ENCODE measurements at regions not wholly inside any gene's neighbourhood (a gene's known extent, or its start where the extent isn't known, plus 50 kb on each side); places are given as distances from the start of the nearest gene placed in this dataset.
"Not testable (repeated sequence)": the region's sequence is repeated elsewhere in the genome, so short reads cannot be mapped to it uniquely, and the experiment has no call there.

DNA sequence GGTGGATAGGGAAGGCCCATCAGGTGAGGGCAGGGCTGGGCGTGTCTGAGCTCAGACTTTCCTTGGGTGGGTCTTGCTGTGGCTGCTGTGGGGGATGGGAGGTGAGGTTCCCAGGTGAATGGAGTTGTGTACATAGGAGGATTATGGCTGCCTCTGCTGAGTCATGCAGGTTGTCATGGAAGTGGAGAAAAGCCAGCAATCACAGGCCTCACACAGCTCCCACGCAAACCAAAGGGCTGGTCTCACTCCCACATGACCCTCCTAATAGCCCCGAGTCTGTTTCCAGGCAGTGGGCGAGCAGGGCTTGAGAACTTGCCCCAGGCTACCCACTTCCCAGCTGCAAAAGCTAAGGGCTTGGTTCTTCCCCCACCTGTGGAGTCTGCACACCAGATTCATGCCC lies 149.5 kb downstream of the IPO8 start:
- Histone ChIP-seq H3K4me3 (ENCODE audit: low read length in 2 of 2) (no peak overlapping the region), H3K27ac (ENCODE audit: low read depth, low read length) (no peak overlapping the region), H3K9me3 (ENCODE audit: control insufficient read depth in 1 of 2, low read length in 2 of 2) (no peaks in the 10 kb centered on the region), H3K36me3 (ENCODE audit: insufficient read depth, low read length) (no peaks in the 10 kb centered on the region), H3K27me3 (ENCODE audit: insufficient read depth, low read length) (no peaks in the 10 kb centered on the region), H3K4me1 (ENCODE audit: insufficient read depth, low read length) (no peaks in the 10 kb centered on the region)
- intact Hi-C loops (cut with micrococcal nuclease): no loop called here
- DNase-seq: no peak
- POLR2A ChIA-PET (ENCODE audit: partially characterized antibody): no interaction called here
- peaks cover 5 to 24% (median 12%) of the 10 kb centered on the region in 8 donors for H3K9me3 Mint-ChIP-seq
- H3K27ac Mint-ChIP-seq: no peak overlapping the region
- no peaks in the 10 kb centered on the region for H3K36me3 Mint-ChIP-seq
- no peaks in the 10 kb centered on the region for H3K4me1 Mint-ChIP-seq
- CTCF ChIA-PET (ENCODE audit: partially characterized antibody): no interaction called here
- H3K27me3 Mint-ChIP-seq: peaks cover 2 to 5% of the 10 kb centered on the region in 2 donors
- H3K4me3 Mint-ChIP-seq: no peak overlapping the region

DNA sequence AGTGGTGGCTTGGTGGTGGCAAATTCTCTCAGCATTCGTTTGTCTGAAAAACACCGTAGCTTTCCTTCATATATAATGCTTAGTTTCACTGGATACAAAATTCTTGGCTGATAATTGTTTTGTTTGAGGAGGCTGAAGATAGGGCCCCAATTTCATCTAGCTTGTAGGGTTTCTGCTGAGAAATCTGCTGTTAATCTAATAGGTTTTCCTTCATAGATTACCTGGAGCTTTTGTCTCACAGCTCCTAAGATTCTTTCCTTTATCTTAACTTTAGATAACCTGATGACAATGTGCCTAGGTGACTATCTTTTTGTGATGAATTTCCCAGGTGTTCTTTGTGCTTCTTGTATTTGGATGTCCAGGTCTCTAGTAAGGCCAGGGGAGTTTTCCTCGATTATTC lies 151.0 kb downstream of the IPO8 start:
- POLR2A ChIA-PET (ENCODE audit: partially characterized antibody); intact Hi-C loops (cut with micrococcal nuclease); H3K27ac Mint-ChIP-seq; H3K9me3 ChIP-seq (ENCODE audit: control insufficient read depth in 1 of 2, low read length in 2 of 2); H3K4me1 Mint-ChIP-seq; DNase-seq; H3K4me1 ChIP-seq (ENCODE audit: insufficient read depth, low read length); H3K27ac ChIP-seq (ENCODE audit: low read depth, low read length); H3K36me3 Mint-ChIP-seq; H3K4me3 ChIP-seq (ENCODE audit: low read length in 2 of 2); H3K27me3 ChIP-seq (ENCODE audit: insufficient read depth, low read length); H3K27me3 Mint-ChIP-seq; H3K4me3 Mint-ChIP-seq; H3K36me3 ChIP-seq (ENCODE audit: insufficient read depth, low read length): not testable (repeated sequence)
- H3K9me3 Mint-ChIP-seq: peaks cover 7 to 31% (median 15%) of the 10 kb centered on the region in 8 donors
- CTCF ChIA-PET (ENCODE audit: partially characterized antibody): interaction anchor here (1.3 kb wide), 1 partner anchor 11 kb away, joined by 3 read pairs; no protein-coding TSS in a partner anchor

DNA sequence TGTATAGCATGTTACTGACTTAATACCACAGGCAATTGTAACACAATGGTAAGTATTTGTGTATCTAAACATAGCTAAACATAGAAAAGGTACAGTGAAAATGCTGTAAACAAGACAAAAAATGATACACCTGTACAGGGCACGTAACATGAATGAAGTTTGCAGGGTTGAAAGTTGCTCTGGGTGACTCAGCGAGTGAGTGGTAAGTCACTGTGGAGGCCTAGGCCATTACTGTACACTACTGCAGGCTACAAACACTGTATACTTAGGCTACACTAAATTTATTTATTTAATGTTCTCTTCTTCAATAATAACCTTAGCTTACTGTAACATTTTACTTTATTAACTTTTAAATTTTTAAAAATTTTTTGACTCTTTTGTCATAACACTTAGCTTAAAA lies 158.4 kb downstream of the IPO8 start:
- H3K36me3 Mint-ChIP-seq: no peaks in the 10 kb centered on the region
- ChIA-PET CTCF (ENCODE audit: partially characterized antibody) (no interaction called here), POLR2A (ENCODE audit: partially characterized antibody) (no interaction called here)
- no peak for DNase-seq
- H3K27me3 Mint-ChIP-seq: peaks cover 0 to 1% of the 10 kb centered on the region in 2 donors
- no peak overlapping the region for H3K27ac ChIP-seq (ENCODE audit: low read depth, low read length)
- no peak overlapping the region for H3K4me3 Mint-ChIP-seq
- H3K4me1 Mint-ChIP-seq: peaks cover 0 to 2% (median 0%) of the 10 kb centered on the region in 4 donors
- no peak overlapping the region for H3K27ac Mint-ChIP-seq
- no peak overlapping the region for H3K4me3 ChIP-seq (ENCODE audit: low read length in 2 of 2)
- H3K36me3 ChIP-seq (ENCODE audit: insufficient read depth, low read length): no peaks in the 10 kb centered on the region
- H3K9me3 Mint-ChIP-seq: peaks cover 4 to 19% (median 11%) of the 10 kb centered on the region in 8 donors
- no peaks in the 10 kb centered on the region for H3K9me3 ChIP-seq (ENCODE audit: control insufficient read depth in 1 of 2, low read length in 2 of 2)
- no peaks in the 10 kb centered on the region for H3K4me1 ChIP-seq (ENCODE audit: insufficient read depth, low read length)
- intact Hi-C loops (cut with micrococcal nuclease): no loop called here
- no peaks in the 10 kb centered on the region for H3K27me3 ChIP-seq (ENCODE audit: insufficient read depth, low read length)

DNA sequence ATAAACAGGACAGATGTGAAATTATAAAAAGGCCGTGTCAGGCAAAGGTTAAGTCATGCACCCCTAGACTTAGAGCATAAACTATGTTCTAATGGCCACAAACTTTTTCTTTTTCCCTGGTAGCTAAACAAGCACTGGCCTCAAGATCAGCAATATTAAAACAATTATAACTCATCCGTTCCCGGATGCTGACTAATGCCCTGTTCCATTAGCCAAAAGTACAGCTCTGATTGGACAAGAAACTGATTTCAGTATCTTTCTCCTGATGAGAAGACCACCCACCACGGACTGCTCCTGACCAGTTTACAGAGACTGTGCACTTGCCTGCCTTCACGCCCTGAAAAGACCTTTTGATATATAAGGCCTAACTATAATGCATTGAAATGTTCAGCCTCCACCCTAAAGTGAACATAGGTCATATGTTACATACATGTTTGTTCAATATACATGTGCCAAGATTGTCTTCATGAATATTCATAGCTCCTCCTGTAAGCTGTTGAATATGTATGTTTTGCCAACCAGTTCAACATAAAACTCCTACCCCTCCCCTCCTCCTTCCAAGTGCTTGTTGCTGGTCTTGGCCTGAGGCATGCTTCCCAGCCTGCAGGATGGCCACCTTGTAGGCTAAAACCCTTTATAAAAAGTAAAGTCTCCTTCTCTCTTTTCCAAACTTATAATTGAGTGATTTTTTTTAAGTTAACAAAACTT lies 162.0 kb downstream of the IPO8 start:
- no peaks in the 10 kb centered on the region for H3K4me1 ChIP-seq (ENCODE audit: insufficient read depth, low read length)
- POLR2A ChIA-PET (ENCODE audit: partially characterized antibody): no interaction called here
- no peaks in the 10 kb centered on the region for H3K36me3 ChIP-seq (ENCODE audit: insufficient read depth, low read length)
- Mint-ChIP-seq H3K36me3 (no peaks in the 10 kb centered on the region), H3K4me3 (no peak overlapping the region), H3K27me3 (peaks cover 0 to 1% of the 10 kb centered on the region in 2 donors), H3K27ac (no peak overlapping the region), H3K9me3 (no peaks in the 10 kb centered on the region), H3K4me1 (peaks cover 0 to 2% (median 0%) of the 10 kb centered on the region in 4 donors)
- no peaks in the 10 kb centered on the region for H3K9me3 ChIP-seq (ENCODE audit: control insufficient read depth in 1 of 2, low read length in 2 of 2)
- CTCF ChIA-PET (ENCODE audit: partially characterized antibody): interaction anchor here (1.2 kb wide), 1 partner anchor 11 kb away, joined by 3 read pairs; no protein-coding TSS in a partner anchor
- intact Hi-C loops (cut with micrococcal nuclease): no loop called here
- no peak for DNase-seq
- H3K27ac ChIP-seq (ENCODE audit: low read depth, low read length): no peak overlapping the region
- H3K27me3 ChIP-seq (ENCODE audit: insufficient read depth, low read length): no peaks in the 10 kb centered on the region
- no peak overlapping the region for H3K4me3 ChIP-seq (ENCODE audit: low read length in 2 of 2)

DNA sequence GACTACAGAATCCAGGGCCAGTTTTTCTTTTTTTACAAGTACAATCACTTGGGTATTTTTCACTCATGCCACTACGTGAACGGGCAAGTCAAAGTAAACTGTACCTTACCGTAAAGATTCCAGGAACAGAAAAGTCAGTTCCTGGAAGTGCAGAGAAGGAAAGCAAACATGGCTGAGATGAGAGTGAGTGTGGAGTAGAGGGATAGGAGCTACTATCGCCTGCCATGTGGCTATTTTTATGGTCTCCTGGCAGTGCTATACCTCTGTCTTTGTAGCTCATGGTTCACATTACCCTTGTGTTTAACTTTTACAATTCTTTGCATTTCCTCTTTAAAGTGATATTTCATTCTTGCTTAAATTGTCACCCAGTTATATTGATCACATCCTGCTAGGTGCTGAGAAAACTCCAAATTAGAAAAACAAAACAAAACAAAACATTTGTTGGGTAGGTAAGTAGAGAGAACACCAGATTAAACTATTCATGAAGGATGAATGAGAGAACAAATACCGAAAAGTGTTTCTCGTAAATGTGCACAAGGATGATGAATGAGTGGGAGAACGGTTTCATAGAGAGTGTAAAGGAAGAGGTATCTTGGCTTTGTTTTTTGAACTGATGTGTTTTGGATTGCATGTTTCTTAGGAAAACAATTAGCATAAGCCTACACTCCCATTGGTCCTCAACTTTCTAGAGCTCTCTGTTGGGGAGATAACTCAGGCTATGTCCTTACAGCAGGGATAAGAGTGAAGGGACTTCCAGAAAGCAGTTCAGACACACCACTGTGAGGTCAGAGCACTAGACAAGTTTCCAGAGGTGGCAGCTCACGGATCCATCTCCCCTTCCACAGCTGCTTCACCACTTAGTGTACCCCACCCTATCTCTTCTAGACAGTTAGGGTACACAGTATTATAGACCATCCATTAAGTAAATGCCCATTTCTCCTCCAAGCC lies 163.7 kb downstream of the IPO8 start:
- peaks cover 3 to 5% of the 10 kb centered on the region in 2 donors for H3K27me3 Mint-ChIP-seq
- ChIA-PET CTCF (ENCODE audit: partially characterized antibody) (no interaction called here), POLR2A (ENCODE audit: partially characterized antibody) (no interaction called here)
- no peaks in the 10 kb centered on the region for H3K4me1 ChIP-seq (ENCODE audit: insufficient read depth, low read length)
- no peak overlapping the region for H3K27ac Mint-ChIP-seq
- H3K36me3 ChIP-seq (ENCODE audit: insufficient read depth, low read length): no peaks in the 10 kb centered on the region
- H3K36me3 Mint-ChIP-seq: no peaks in the 10 kb centered on the region
- no peak overlapping the region for H3K4me3 ChIP-seq (ENCODE audit: low read length in 2 of 2)
- H3K9me3 Mint-ChIP-seq: no peaks in the 10 kb centered on the region
- DNase-seq: no peak
- peaks cover 0 to 2% (median 0%) of the 10 kb centered on the region in 4 donors for H3K4me1 Mint-ChIP-seq
- H3K4me3 Mint-ChIP-seq: no peak overlapping the region
- no peaks in the 10 kb centered on the region for H3K27me3 ChIP-seq (ENCODE audit: insufficient read depth, low read length)
- no peak overlapping the region for H3K27ac ChIP-seq (ENCODE audit: low read depth, low read length)
- no peaks in the 10 kb centered on the region for H3K9me3 ChIP-seq (ENCODE audit: control insufficient read depth in 1 of 2, low read length in 2 of 2)
- intact Hi-C loops (cut with micrococcal nuclease): no loop called here

DNA sequence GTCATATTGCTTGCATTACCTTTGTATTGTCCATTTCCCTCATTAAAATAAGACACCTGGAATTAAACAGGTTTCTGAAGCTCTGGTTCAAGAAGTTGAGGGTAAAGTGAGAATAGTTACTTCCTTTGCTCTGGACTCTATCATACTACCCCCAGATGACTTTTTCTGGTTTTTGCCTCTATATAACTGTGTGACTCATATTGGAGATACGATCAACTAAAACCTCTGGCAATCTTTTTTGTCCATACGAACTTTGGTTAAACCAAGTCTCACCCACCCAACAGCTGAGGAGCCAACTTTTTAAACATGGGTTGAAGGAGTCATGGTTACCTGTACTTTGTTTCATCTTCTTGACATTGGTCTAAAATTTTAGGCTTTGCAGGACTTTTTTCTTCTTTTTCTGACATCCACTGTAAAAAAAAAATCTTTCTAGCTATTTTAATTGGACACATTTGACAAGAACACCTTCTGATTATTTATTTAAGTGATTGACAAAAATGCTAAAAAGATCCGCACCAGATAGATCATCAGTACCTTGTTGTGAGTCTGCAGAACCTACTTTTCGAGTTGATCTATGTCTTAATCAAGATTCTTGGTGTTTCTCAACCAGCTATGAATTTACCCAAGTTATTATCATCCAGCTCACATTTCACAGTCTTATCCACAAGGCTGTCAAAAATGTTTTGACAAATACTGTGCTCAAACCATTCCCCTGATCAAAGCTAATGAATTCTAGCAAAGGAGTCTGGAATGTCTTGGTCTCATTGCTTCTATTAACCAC lies 166.0 kb downstream of the IPO8 start:
- no peaks in the 10 kb centered on the region for H3K27me3 ChIP-seq (ENCODE audit: insufficient read depth, low read length)
- H3K27ac ChIP-seq (ENCODE audit: low read depth, low read length): no peak overlapping the region
- intact Hi-C loops (cut with micrococcal nuclease): no loop called here
- H3K9me3 ChIP-seq (ENCODE audit: control insufficient read depth in 1 of 2, low read length in 2 of 2): no peaks in the 10 kb centered on the region
- H3K36me3 Mint-ChIP-seq: no peaks in the 10 kb centered on the region
- no peak overlapping the region for H3K27ac Mint-ChIP-seq
- POLR2A ChIA-PET (ENCODE audit: partially characterized antibody): no interaction called here
- no peaks in the 10 kb centered on the region for H3K36me3 ChIP-seq (ENCODE audit: insufficient read depth, low read length)
- no peak overlapping the region for H3K4me3 ChIP-seq (ENCODE audit: low read length in 2 of 2)
- H3K4me1 ChIP-seq (ENCODE audit: insufficient read depth, low read length): no peaks in the 10 kb centered on the region
- peaks cover 0 to 2% (median 0%) of the 10 kb centered on the region in 4 donors for H3K4me1 Mint-ChIP-seq
- CTCF ChIA-PET (ENCODE audit: partially characterized antibody): no interaction called here
- no peaks in the 10 kb centered on the region for H3K9me3 Mint-ChIP-seq
- no peak overlapping the region for H3K4me3 Mint-ChIP-seq
- peaks cover 3 to 5% of the 10 kb centered on the region in 2 donors for H3K27me3 Mint-ChIP-seq
- no peak for DNase-seq

DNA sequence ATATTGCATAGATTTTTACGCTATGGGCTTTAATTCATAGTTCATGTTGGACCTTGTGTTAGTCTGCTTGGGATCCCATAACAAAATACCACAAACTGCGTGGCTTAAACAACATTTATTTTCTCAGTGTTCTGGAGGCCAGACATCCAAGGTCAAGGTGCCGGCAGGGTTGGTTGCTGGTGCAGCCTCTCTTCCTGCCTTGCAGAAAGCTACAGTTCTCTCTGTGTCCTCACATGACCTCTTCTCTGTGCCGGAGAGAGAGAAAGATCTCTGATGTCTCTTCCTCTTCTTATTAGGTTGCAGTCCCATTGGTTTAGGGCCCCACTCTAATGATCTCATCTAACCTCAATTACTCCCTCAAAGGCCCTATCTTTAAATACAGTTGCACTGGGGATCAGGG lies 170.5 kb downstream of the IPO8 start:
- ChIA-PET CTCF (ENCODE audit: partially characterized antibody) (no interaction called here), POLR2A (ENCODE audit: partially characterized antibody) (no interaction called here)
- Histone ChIP-seq H3K4me1 (ENCODE audit: insufficient read depth, low read length) (no peaks in the 10 kb centered on the region), H3K36me3 (ENCODE audit: insufficient read depth, low read length) (no peaks in the 10 kb centered on the region), H3K27me3 (ENCODE audit: insufficient read depth, low read length) (no peaks in the 10 kb centered on the region), H3K9me3 (ENCODE audit: control insufficient read depth in 1 of 2, low read length in 2 of 2) (no peaks in the 10 kb centered on the region), H3K4me3 (ENCODE audit: low read length in 2 of 2) (no peak overlapping the region), H3K27ac (ENCODE audit: low read depth, low read length) (no peak overlapping the region)
- H3K4me1 Mint-ChIP-seq: no peaks in the 10 kb centered on the region
- no peaks in the 10 kb centered on the region for H3K36me3 Mint-ChIP-seq
- intact Hi-C loops (cut with micrococcal nuclease): no loop called here
- H3K27me3 Mint-ChIP-seq: peaks cover 3 to 5% of the 10 kb centered on the region in 2 donors
- peaks cover 0 to 5% (median under 1%) of the 10 kb centered on the region in 8 donors for H3K9me3 Mint-ChIP-seq
- no peak for DNase-seq
- no peak overlapping the region for H3K27ac Mint-ChIP-seq
- no peak overlapping the region for H3K4me3 Mint-ChIP-seq
